Activated naive CD8-positive, alpha-beta T cell treated with anti-CD3 and anti-CD28 coated beads for 36 hours (primary cell): ENCODE measurements at regions not wholly inside any gene's neighbourhood (a gene's known extent, or its start where the extent isn't known, plus 50 kb on each side); places are given as distances from the start of the nearest gene placed in this dataset.
"Not testable (repeated sequence)": the region's sequence is repeated elsewhere in the genome, so short reads cannot be mapped to it uniquely, and the experiment has no call there.

Source experiments
- DNase-seq: peaks from one replicate; pipeline ENCODE4 v3.0.0; 2021
- H3K27ac Mint-ChIP-seq: one replicate; pipeline ENCODE4 v1.8.0; 2022; ENCODE audit warnings: mild to moderate bottlenecking, moderate library complexity, mixed read lengths
- H3K27me3 Mint-ChIP-seq: one replicate; pipeline ENCODE4 v1.8.0; 2022; ENCODE audit warnings: mild to moderate bottlenecking, mixed read lengths
- H3K36me3 Mint-ChIP-seq: one replicate; pipeline ENCODE4 v1.8.0; 2021; ENCODE audit warnings: mild to moderate bottlenecking, mixed read lengths
- H3K4me1 Mint-ChIP-seq: one replicate; pipeline ENCODE4 v1.8.0; 2021; ENCODE audit warnings: mixed read lengths
- H3K4me3 Mint-ChIP-seq: one replicate; pipeline ENCODE4 v1.8.0; 2022; ENCODE audit warnings: mild to moderate bottlenecking, moderate library complexity, mixed read lengths
- H3K9me3 Mint-ChIP-seq: one replicate; pipeline ENCODE4 v1.8.0; 2022; ENCODE audit warnings: mixed read lengths

- not testable (repeated sequence) for H3K9me3 Mint-ChIP-seq, DNase-seq, H3K4me1 Mint-ChIP-seq, H3K27ac Mint-ChIP-seq, H3K4me3 Mint-ChIP-seq, H3K36me3 Mint-ChIP-seq
- peaks cover 12% of the 10 kb centered on the region for H3K27me3 Mint-ChIP-seq
Measured at GRCh38 chr11:112714340-112714739, 246.9 kb upstream of the NCAM1 start.

- peaks cover 9% of the 10 kb centered on the region for H3K27me3 Mint-ChIP-seq
- no peaks in the 10 kb centered on the region for H3K36me3 Mint-ChIP-seq
- DNase-seq: no peak
- H3K9me3 Mint-ChIP-seq: no peaks in the 10 kb centered on the region
- no peak overlapping the region for H3K27ac Mint-ChIP-seq
- no peak overlapping the region for H3K4me3 Mint-ChIP-seq
- no peaks in the 10 kb centered on the region for H3K4me1 Mint-ChIP-seq
Measured at GRCh38 chr11:112715056-112715455, 246.2 kb upstream of the NCAM1 start.

GRCh38 chr11:112718483-112718882 lies 242.7 kb upstream of the NCAM1 start:
- peaks cover 9% of the 10 kb centered on the region for H3K27me3 Mint-ChIP-seq
- H3K9me3 Mint-ChIP-seq: no peaks in the 10 kb centered on the region
- DNase-seq: no peak
- no peak overlapping the region for H3K27ac Mint-ChIP-seq
- H3K4me1 Mint-ChIP-seq: no peaks in the 10 kb centered on the region
- no peaks in the 10 kb centered on the region for H3K36me3 Mint-ChIP-seq
- no peak overlapping the region for H3K4me3 Mint-ChIP-seq

GRCh38 chr11:112719736-112720525 lies 241.3 kb upstream of the NCAM1 start:
- Mint-ChIP-seq H3K36me3 (no peaks in the 10 kb centered on the region), H3K4me1 (no peaks in the 10 kb centered on the region), H3K27ac (no peak overlapping the region), H3K4me3 (no peak overlapping the region), H3K27me3 (peaks cover 9% of the 10 kb centered on the region), H3K9me3 (no peaks in the 10 kb centered on the region)
- DNase-seq: no peak

- Mint-ChIP-seq H3K4me1 (no peaks in the 10 kb centered on the region), H3K9me3 (no peaks in the 10 kb centered on the region), H3K36me3 (no peaks in the 10 kb centered on the region), H3K27ac (no peak overlapping the region), H3K4me3 (no peak overlapping the region), H3K27me3 (peaks cover 9% of the 10 kb centered on the region)
- no peak for DNase-seq
Measured at GRCh38 chr11:112722148-112722547, 239.1 kb upstream of the NCAM1 start.

- Mint-ChIP-seq H3K36me3 (no peaks in the 10 kb centered on the region), H3K27ac (no peak overlapping the region), H3K27me3 (peaks cover 9% of the 10 kb centered on the region), H3K4me1 (no peaks in the 10 kb centered on the region), H3K9me3 (no peaks in the 10 kb centered on the region), H3K4me3 (no peak overlapping the region)
- no peak for DNase-seq
Measured at GRCh38 chr11:112722876-112723275, 238.3 kb upstream of the NCAM1 start.

- no peak overlapping the region for H3K27ac Mint-ChIP-seq
- H3K4me1 Mint-ChIP-seq: no peaks in the 10 kb centered on the region
- H3K9me3 Mint-ChIP-seq: no peaks in the 10 kb centered on the region
- H3K27me3 Mint-ChIP-seq: peaks cover 5% of the 10 kb centered on the region
- no peak overlapping the region for H3K4me3 Mint-ChIP-seq
- H3K36me3 Mint-ChIP-seq: no peaks in the 10 kb centered on the region
- DNase-seq: no peak
Measured at GRCh38 chr11:112723676-112724495, 237.3 kb upstream of the NCAM1 start.

GRCh38 chr11:112724496-112724790 lies 236.8 kb upstream of the NCAM1 start:
- H3K4me3 Mint-ChIP-seq: no peak overlapping the region

GRCh38 chr11:112725636-112726035 lies 235.6 kb upstream of the NCAM1 start:
- H3K4me1 Mint-ChIP-seq: no peaks in the 10 kb centered on the region
- no peak for DNase-seq
- no peaks in the 10 kb centered on the region for H3K36me3 Mint-ChIP-seq
- no peaks in the 10 kb centered on the region for H3K9me3 Mint-ChIP-seq
- H3K27ac Mint-ChIP-seq: no peak overlapping the region
- no peaks in the 10 kb centered on the region for H3K27me3 Mint-ChIP-seq
- H3K4me3 Mint-ChIP-seq: no peak overlapping the region

More at GRCh38 chr11:112724496-112724790, 236.8 kb upstream of the NCAM1 start:
- no peaks in the 10 kb centered on the region for H3K4me1 Mint-ChIP-seq
- no peaks in the 10 kb centered on the region for H3K36me3 Mint-ChIP-seq
- no peak overlapping the region for H3K27ac Mint-ChIP-seq
- no peaks in the 10 kb centered on the region for H3K9me3 Mint-ChIP-seq
- no peak for DNase-seq
- H3K27me3 Mint-ChIP-seq: no peaks in the 10 kb centered on the region

- Mint-ChIP-seq H3K27me3 (no peaks in the 10 kb centered on the region), H3K9me3 (no peaks in the 10 kb centered on the region), H3K4me3 (no peak overlapping the region), H3K27ac (no peak overlapping the region), H3K36me3 (no peaks in the 10 kb centered on the region), H3K4me1 (no peaks in the 10 kb centered on the region)
- DNase-seq: no peak
Measured at GRCh38 chr11:112727341-112727841, 233.8 kb upstream of the NCAM1 start.

- no peak for DNase-seq
- H3K27ac Mint-ChIP-seq: no peak overlapping the region
- H3K36me3 Mint-ChIP-seq: no peaks in the 10 kb centered on the region
- no peaks in the 10 kb centered on the region for H3K27me3 Mint-ChIP-seq
- no peaks in the 10 kb centered on the region for H3K9me3 Mint-ChIP-seq
- no peak overlapping the region for H3K4me3 Mint-ChIP-seq
- H3K4me1 Mint-ChIP-seq: no peaks in the 10 kb centered on the region
Measured at GRCh38 chr11:112728288-112728687, 232.9 kb upstream of the NCAM1 start.

GRCh38 chr11:112728716-112729115 lies 232.5 kb upstream of the NCAM1 start:
- Mint-ChIP-seq H3K4me1 (no peaks in the 10 kb centered on the region), H3K9me3 (no peaks in the 10 kb centered on the region), H3K4me3 (no peak overlapping the region), H3K27me3 (no peaks in the 10 kb centered on the region), H3K27ac (no peak overlapping the region), H3K36me3 (no peaks in the 10 kb centered on the region)
- DNase-seq: no peak

GRCh38 chr11:112730591-112730990 lies 230.6 kb upstream of the NCAM1 start:
- Mint-ChIP-seq H3K4me1 (no peaks in the 10 kb centered on the region), H3K27ac (no peak overlapping the region), H3K9me3 (no peaks in the 10 kb centered on the region), H3K36me3 (no peaks in the 10 kb centered on the region), H3K4me3 (no peak overlapping the region), H3K27me3 (peaks cover under 1% of the 10 kb centered on the region)
- no peak for DNase-seq

GRCh38 chr11:112731538-112731937 lies 229.7 kb upstream of the NCAM1 start:
- H3K9me3 Mint-ChIP-seq: no peaks in the 10 kb centered on the region
- DNase-seq: no peak
- no peak overlapping the region for H3K4me3 Mint-ChIP-seq
- H3K4me1 Mint-ChIP-seq: no peaks in the 10 kb centered on the region
- H3K27ac Mint-ChIP-seq: no peak overlapping the region
- H3K27me3 Mint-ChIP-seq: peaks cover 4% of the 10 kb centered on the region
- H3K36me3 Mint-ChIP-seq: no peaks in the 10 kb centered on the region

GRCh38 chr11:112732031-112732430 lies 229.2 kb upstream of the NCAM1 start:
- Mint-ChIP-seq H3K27ac (no peak overlapping the region), H3K4me3 (no peak overlapping the region), H3K4me1 (no peaks in the 10 kb centered on the region), H3K9me3 (no peaks in the 10 kb centered on the region), H3K36me3 (no peaks in the 10 kb centered on the region), H3K27me3 (peaks cover 4% of the 10 kb centered on the region)
- DNase-seq: no peak

- Mint-ChIP-seq H3K4me3 (no peak overlapping the region), H3K27me3 (peaks cover 4% of the 10 kb centered on the region), H3K27ac (no peak overlapping the region), H3K9me3 (no peaks in the 10 kb centered on the region), H3K4me1 (no peaks in the 10 kb centered on the region), H3K36me3 (no peaks in the 10 kb centered on the region)
- no peak for DNase-seq
Measured at GRCh38 chr11:112734207-112734606, 227.0 kb upstream of the NCAM1 start.
